SK-N-SH treated with all-trans-retinoic acid at 6 μM for 48 hours (cell line): ENCODE measurements at regions not wholly inside any gene's neighbourhood (a gene's known extent, or its start where the extent isn't known, plus 50 kb on each side); places are given as distances from the start of the nearest gene placed in this dataset.

ENCODE experiments used
- ATAC-seq: fragments of 200-7000 bp; cut with Tn5 transposase; 3 replicates; pipeline ENCODE4 v1.9.1; 2020; ENCODE audit warnings: mild to moderate bottlenecking, moderate library complexity
- ARNTL ChIP-seq: fragments of 450-650 bp; formaldehyde crosslinking; IDR thresholded peaks from 2 replicates; pipeline ENCODE4 v1.5.0; 2020; ENCODE audit warnings: low read depth, mild to moderate bottlenecking, moderate library complexity, borderline replicate concordance
- CREB5 ChIP-seq: fragments of 250-450 bp; sonication (Bioruptor Pico); IDR thresholded peaks from 2 replicates; pipeline ENCODE4 v1.5.1; 2020; ENCODE audit warnings: low read depth, mild to moderate bottlenecking, moderate library complexity
- CSDC2 ChIP-seq: fragments of 250-450 bp; sonication (Bioruptor Pico); IDR thresholded peaks from 2 replicates; pipeline ENCODE4 v1.5.0; 2020; ENCODE audit warnings: mild to moderate bottlenecking, moderate library complexity
- CSRNP3 ChIP-seq: fragments of 250-450 bp; sonication (Bioruptor Pico); IDR thresholded peaks from 2 replicates; pipeline ENCODE4 v1.5.1; 2021; ENCODE audit warnings: mild to moderate bottlenecking, moderate library complexity
- ISL1 ChIP-seq: fragments of 250-450 bp; sonication (Bioruptor Pico); IDR thresholded peaks from 2 replicates; pipeline ENCODE4 v2.1.2; 2022; ENCODE audit warnings: mild to moderate bottlenecking, moderate library complexity
- OSR1 ChIP-seq: fragments of 250-450 bp; sonication (Bioruptor Pico); IDR thresholded peaks from 2 replicates; pipeline ENCODE4 v1.8.0; 2022; ENCODE audit warnings: moderate library complexity, mild to moderate bottlenecking, inconsistent platforms
- PATZ1 ChIP-seq: fragments of 250-450 bp; sonication (Bioruptor Pico); IDR thresholded peaks from 2 replicates; pipeline ENCODE4 v1.8.0; 2020; ENCODE audit warnings: mild to moderate bottlenecking, moderate library complexity, borderline replicate concordance
- PPARA ChIP-seq: fragments of 250-450 bp; sonication (Bioruptor Pico); IDR thresholded peaks from 2 replicates; pipeline ENCODE4 v1.5.0; 2020; ENCODE audit warnings: mild to moderate bottlenecking, borderline replicate concordance
- RARB ChIP-seq: fragments of 250-450 bp; sonication (Bioruptor Pico); IDR thresholded peaks from 2 replicates; pipeline ENCODE4 v1.8.0; 2021; ENCODE audit warnings: mild to moderate bottlenecking, moderate library complexity
- SNAI2 ChIP-seq: fragments of 250-450 bp; sonication (Bioruptor Pico); IDR thresholded peaks from 2 replicates; pipeline ENCODE4 v1.5.0; 2020; ENCODE audit warnings: mild to moderate bottlenecking, moderate library complexity
- TCF4 ChIP-seq: fragments of 250-450 bp; sonication (Bioruptor Pico); IDR thresholded peaks from 2 replicates; pipeline ENCODE4 v1.8.0; 2021; ENCODE audit warnings: mild to moderate bottlenecking, moderate library complexity, borderline replicate concordance
- TOX ChIP-seq: fragments of 250-450 bp; sonication (Bioruptor Pico); IDR thresholded peaks from 2 replicates; pipeline ENCODE4 v1.8.0; 2021; ENCODE audit warnings: mild to moderate bottlenecking, moderate library complexity, borderline replicate concordance
- TSHZ2 ChIP-seq: fragments of 250-450 bp; sonication (Bioruptor Pico); IDR thresholded peaks from 2 replicates; pipeline ENCODE4 v1.5.0; 2020; ENCODE audit warnings: mild to moderate bottlenecking, moderate library complexity
- ZFP3 ChIP-seq: fragments of 250-450 bp; sonication (Bioruptor Pico); IDR thresholded peaks from 2 replicates; pipeline ENCODE4 v1.5.0; 2020; ENCODE audit warnings: mild to moderate bottlenecking, moderate library complexity
- ZFP30 ChIP-seq: fragments of 450-650 bp; formaldehyde crosslinking; IDR thresholded peaks from 2 replicates; pipeline ENCODE4 v1.5.0; 2022; ENCODE audit warnings: mild to moderate bottlenecking, moderate library complexity
- ZNF565 ChIP-seq: fragments of 450-650 bp; formaldehyde crosslinking; conservative IDR thresholded peaks from 2 replicates; pipeline ENCODE4 v1.5.0; 2020; ENCODE audit warnings: low read depth, mild to moderate bottlenecking, moderate library complexity
- ZNF70 ChIP-seq: fragments of 450-650 bp; formaldehyde crosslinking; IDR thresholded peaks from 2 replicates; pipeline ENCODE4 v1.5.0; 2020; ENCODE audit warnings: mild to moderate bottlenecking, moderate library complexity
- ZNF8 ChIP-seq: fragments of 450-650 bp; formaldehyde crosslinking; IDR thresholded peaks from 2 replicates; pipeline ENCODE4 v1.5.0; 2020; ENCODE audit warnings: mild to moderate bottlenecking, moderate library complexity
- TF ChIP-seq, protein P1 (sequence below): fragments of 250-450 bp; sonication (Bioruptor Pico); IDR thresholded peaks from 2 replicates; pipeline ENCODE4 v1.8.0; 2021; ENCODE audit warnings: low read depth, mild to moderate bottlenecking, moderate library complexity, borderline replicate concordance

- TF ChIP-seq SNAI2, result no peak
- TF ChIP-seq ZFP3 (CRISPR knock-in tag), result no peak
- no peak for TF ChIP-seq CSRNP3 (CRISPR knock-in tag)
- no peak for TF ChIP-seq TCF4 (CRISPR knock-in tag)
- TF ChIP-seq PATZ1 (CRISPR knock-in tag), result no peak
- TF ChIP-seq ZNF8 (CRISPR knock-in tag), result no peak
- no peak for TF ChIP-seq TOX (CRISPR knock-in tag)
- TF ChIP-seq OSR1 (CRISPR knock-in tag), result no peak
- TF ChIP-seq PPARA (CRISPR knock-in tag), result no peak
- TF ChIP-seq, protein P1, sequence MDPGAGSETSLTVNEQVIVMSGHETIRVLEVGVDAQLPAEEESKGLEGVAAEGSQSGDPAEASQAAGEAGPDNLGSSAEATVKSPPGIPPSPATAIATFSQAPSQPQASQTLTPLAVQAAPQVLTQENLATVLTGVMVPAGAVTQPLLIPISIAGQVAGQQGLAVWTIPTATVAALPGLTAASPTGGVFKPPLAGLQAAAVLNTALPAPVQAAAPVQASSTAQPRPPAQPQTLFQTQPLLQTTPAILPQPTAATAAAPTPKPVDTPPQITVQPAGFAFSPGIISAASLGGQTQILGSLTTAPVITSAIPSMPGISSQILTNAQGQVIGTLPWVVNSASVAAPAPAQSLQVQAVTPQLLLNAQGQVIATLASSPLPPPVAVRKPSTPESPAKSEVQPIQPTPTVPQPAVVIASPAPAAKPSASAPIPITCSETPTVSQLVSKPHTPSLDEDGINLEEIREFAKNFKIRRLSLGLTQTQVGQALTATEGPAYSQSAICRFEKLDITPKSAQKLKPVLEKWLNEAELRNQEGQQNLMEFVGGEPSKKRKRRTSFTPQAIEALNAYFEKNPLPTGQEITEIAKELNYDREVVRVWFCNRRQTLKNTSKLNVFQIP (CRISPR knock-in tag), result no peak
- TF ChIP-seq ZNF70 (CRISPR knock-in tag), result no peak
- ATAC-seq, result no peak
These were observed 564.1 kb downstream of the EFNB2 start for GRCh38 chr13:105971312-105971711.

DNA sequence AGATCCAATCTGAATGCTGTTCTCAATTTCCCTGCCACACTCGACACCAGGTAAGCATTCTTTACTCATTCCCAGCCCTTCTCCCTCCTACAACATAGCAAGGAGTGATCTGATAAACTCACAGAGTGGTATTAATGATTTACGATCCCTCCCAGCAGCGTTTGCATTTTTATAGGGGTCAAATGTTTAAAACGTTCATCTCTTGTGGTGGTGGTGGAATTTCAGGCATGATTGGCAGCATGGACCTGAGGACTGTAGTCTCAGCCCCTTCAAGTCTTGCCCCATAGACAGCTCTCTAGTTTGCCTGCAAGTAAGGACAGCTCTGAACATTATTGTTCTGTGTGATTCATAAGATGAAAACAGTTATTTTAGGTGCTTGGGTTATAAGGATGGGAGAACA lies 565.7 kb downstream of the EFNB2 start:
- no peak for ATAC-seq
- TF ChIP-seq ZFP30 (CRISPR knock-in tag) (no peak), ISL1 (no peak), CREB5 (CRISPR knock-in tag) (no peak), PPARA (CRISPR knock-in tag) (no peak), TOX (CRISPR knock-in tag) (no peak), OSR1 (CRISPR knock-in tag) (no peak), CSRNP3 (CRISPR knock-in tag) (no peak), SNAI2 (no peak), RARB (CRISPR knock-in tag) (no peak), TSHZ2 (CRISPR knock-in tag) (no peak), ZNF70 (CRISPR knock-in tag) (no peak)
- TF ChIP-seq, protein P1 (CRISPR knock-in tag), result no peak

GRCh38 chr13:105965910-105966309 lies 569.6 kb downstream of the EFNB2 start:
- TF ChIP-seq ZNF565 (CRISPR knock-in tag) (no peak), TSHZ2 (CRISPR knock-in tag) (no peak), CREB5 (CRISPR knock-in tag) (no peak), PPARA (CRISPR knock-in tag) (no peak), ARNTL (CRISPR knock-in tag) (no peak), ZFP30 (CRISPR knock-in tag) (no peak), SNAI2 (no peak), ZNF70 (CRISPR knock-in tag) (no peak), TOX (CRISPR knock-in tag) (no peak), CSDC2 (no peak)
- no peak for ATAC-seq
